ENCODE measurements at regions not wholly inside any gene's neighbourhood (a gene's known extent, or its start where the extent isn't known, plus 50 kb on each side); places are given as distances from the start of the nearest gene placed in this dataset.

DNA sequence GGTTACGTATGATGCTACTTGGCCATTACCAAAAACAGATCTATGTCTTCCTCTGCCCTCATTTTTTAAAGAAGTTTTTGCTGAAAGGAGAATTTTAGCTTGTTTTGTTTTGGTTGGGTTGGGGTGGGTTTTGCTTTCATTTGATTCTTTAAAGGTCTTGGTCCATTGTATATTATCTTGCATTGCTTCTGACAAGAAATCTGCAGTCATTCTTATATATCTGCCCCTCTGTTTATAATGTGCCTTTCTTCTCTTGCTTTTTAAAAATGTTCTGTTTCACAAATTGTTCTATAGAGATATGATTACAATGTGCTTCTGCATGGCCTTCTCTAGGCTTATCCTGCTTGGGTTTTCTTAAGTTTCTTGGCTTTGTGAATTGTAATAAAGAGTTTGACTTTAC lies 660.6 kb downstream of the RNF144A start:
- Histone ChIP-seq H3K4me3 (ENCODE audit: low read length) (no peak overlapping the region), H3K27me3 (ENCODE audit: control insufficient read depth, insufficient read depth, low read length) (no peaks in the 10 kb centered on the region), H3K36me3 (ENCODE audit: control insufficient read depth, insufficient read depth, low read length) (no peaks in the 10 kb centered on the region), H3K27ac (ENCODE audit: low read length) (no peak overlapping the region), H3K9me3 (ENCODE audit: control insufficient read depth, low read depth, low read length) (peaks cover 11% of the 10 kb centered on the region), H3K4me1 (ENCODE audit: control insufficient read depth, insufficient read depth, low read length) (no peaks in the 10 kb centered on the region)
- WGBS (ENCODE audit: insufficient coverage, low lambda C conversion rate): no CpG with 5 or more reads among the region's 1 CpG
- no peak for DNase-seq

DNA sequence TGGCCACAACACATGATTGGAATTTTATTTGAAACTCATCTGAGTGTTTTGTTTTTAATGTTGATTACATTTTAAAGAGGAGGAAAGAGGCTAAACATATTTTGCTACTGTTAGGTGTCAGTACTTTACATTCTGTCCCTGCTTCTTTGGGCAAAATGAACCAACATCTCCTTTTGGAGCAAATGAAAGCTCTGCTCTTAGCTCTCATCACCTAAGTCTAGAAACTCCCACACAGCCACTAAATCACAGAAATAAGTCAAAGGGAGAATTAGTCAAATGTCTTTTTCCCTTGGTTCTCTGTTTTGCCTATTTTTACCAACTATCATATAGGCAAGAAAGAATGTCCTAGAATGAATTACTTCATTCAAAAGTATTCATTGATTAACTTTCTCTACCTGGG lies 666.8 kb downstream of the RNF144A start:
- H3K4me1 ChIP-seq (ENCODE audit: control insufficient read depth, insufficient read depth, low read length): no peaks in the 10 kb centered on the region
- DNase-seq: no peak
- no peaks in the 10 kb centered on the region for H3K36me3 ChIP-seq (ENCODE audit: control insufficient read depth, insufficient read depth, low read length)
- H3K9me3 ChIP-seq (ENCODE audit: control insufficient read depth, low read depth, low read length): peaks cover 2% of the 10 kb centered on the region
- no peak overlapping the region for H3K4me3 ChIP-seq (ENCODE audit: low read length)
- no peak overlapping the region for H3K27ac ChIP-seq (ENCODE audit: low read length)
- H3K27me3 ChIP-seq (ENCODE audit: control insufficient read depth, insufficient read depth, low read length): no peaks in the 10 kb centered on the region

DNA sequence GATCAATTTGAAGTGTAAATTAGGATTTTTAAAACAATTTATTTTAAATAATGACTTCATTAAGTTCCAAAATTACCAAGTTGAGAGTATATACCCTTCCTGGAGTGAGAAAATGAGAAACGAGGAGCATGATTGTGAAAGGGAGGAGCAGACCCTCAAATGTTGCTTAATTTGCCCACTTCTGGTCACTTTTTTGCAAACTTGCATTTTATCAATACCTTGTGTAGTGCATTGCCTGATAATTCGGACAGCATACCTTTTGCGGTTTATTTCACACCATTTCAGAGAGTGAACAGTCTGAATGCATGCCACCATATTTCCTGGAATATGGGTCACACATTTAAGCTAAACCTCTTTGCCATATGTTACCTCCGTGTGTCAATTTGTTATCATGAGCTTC lies 669.7 kb downstream of the RNF144A start:
- no peaks in the 10 kb centered on the region for H3K27me3 ChIP-seq (ENCODE audit: control insufficient read depth, insufficient read depth, low read length)
- WGBS (ENCODE audit: insufficient coverage, low lambda C conversion rate): 90% methylated on average over 1 of the region's 4 CpGs
- peaks cover 2% of the 10 kb centered on the region for H3K9me3 ChIP-seq (ENCODE audit: control insufficient read depth, low read depth, low read length)
- no peaks in the 10 kb centered on the region for H3K4me1 ChIP-seq (ENCODE audit: control insufficient read depth, insufficient read depth, low read length)
- H3K4me3 ChIP-seq (ENCODE audit: low read length): no peak overlapping the region
- no peak overlapping the region for H3K27ac ChIP-seq (ENCODE audit: low read length)
- no peaks in the 10 kb centered on the region for H3K36me3 ChIP-seq (ENCODE audit: control insufficient read depth, insufficient read depth, low read length)
- DNase-seq: no peak

DNA sequence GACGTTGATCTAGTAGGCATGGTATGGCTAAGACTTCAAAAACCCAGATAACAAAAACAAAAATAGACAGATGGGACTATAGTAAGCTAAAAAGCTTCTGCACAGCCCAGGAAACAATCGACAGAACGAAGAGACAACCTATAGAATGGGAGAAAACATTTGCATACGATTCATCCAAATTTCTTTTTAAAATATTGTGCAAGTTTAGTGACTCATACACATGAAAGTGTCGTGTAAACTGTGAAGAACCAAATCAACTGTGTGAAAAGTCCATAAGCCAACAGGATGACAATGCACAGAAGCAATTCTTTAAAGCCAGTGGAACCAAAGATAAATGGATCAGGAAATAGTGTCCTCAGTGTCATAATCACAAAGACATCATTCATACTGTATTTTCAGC lies 671.1 kb downstream of the RNF144A start:
- 100% methylated on average over 3 of the region's 5 CpGs for WGBS (ENCODE audit: insufficient coverage, low lambda C conversion rate)
- no peak for DNase-seq
- no peaks in the 10 kb centered on the region for H3K27me3 ChIP-seq (ENCODE audit: control insufficient read depth, insufficient read depth, low read length)
- no peaks in the 10 kb centered on the region for H3K36me3 ChIP-seq (ENCODE audit: control insufficient read depth, insufficient read depth, low read length)
- H3K9me3 ChIP-seq (ENCODE audit: control insufficient read depth, low read depth, low read length): no peaks in the 10 kb centered on the region
- no peak overlapping the region for H3K27ac ChIP-seq (ENCODE audit: low read length)
- H3K4me1 ChIP-seq (ENCODE audit: control insufficient read depth, insufficient read depth, low read length): no peaks in the 10 kb centered on the region
- H3K4me3 ChIP-seq (ENCODE audit: low read length): no peak overlapping the region

DNA sequence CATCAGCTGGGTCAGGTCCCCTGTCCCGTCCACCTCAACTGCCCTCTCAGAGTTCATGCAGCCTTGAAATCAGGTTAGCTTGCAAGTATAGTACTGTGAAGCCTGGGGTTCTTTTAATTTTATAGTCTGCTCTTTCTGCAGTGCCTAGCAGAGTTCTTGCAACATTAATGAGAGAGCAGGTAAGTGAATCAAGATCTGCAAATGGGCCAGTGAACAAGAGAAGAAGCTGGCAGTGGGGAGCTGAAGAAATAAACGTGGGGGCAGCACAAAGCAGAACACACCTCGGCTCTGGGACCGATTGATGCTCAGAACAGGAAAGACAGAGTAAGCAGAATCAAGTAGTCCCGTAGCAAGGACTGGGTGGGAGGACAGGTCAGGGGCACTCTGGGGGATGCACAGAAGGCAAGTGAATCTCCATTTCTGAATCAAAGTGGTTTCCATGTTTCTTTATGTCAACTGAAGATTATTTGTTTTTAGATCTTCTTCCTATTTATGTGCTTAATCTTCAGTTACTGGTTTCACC lies 675.5 kb downstream of the RNF144A start:
- Histone ChIP-seq H3K4me3 (ENCODE audit: low read length) (no peak overlapping the region), H3K4me1 (ENCODE audit: control insufficient read depth, insufficient read depth, low read length) (no peaks in the 10 kb centered on the region), H3K27ac (ENCODE audit: low read length) (no peak overlapping the region), H3K36me3 (ENCODE audit: control insufficient read depth, insufficient read depth, low read length) (no peaks in the 10 kb centered on the region), H3K9me3 (ENCODE audit: control insufficient read depth, low read depth, low read length) (no peaks in the 10 kb centered on the region), H3K27me3 (ENCODE audit: control insufficient read depth, insufficient read depth, low read length) (no peaks in the 10 kb centered on the region)
- WGBS (ENCODE audit: insufficient coverage, low lambda C conversion rate): no CpG with 5 or more reads among the region's 5 CpGs
- DNase-seq: no peak

DNA sequence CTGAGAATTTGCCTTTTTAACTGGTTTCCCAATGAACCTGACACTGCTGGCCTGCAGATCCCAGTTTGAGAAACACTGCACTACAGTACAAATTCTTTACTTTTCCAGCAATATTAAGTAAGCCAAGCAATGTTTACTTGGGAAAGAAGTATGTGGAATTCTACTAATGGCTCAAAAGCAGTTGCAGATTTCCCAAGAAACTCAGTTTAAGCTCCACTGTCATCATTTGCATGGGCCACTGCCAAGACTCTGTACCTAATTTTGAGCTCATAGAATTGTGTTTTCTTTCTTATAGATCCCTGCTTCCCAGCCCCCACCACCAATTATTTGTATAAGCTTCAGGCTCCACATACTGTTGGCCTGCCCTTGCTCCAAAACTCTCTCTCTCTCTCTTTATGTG lies 676.1 kb downstream of the RNF144A start:
- no peak for DNase-seq

DNA sequence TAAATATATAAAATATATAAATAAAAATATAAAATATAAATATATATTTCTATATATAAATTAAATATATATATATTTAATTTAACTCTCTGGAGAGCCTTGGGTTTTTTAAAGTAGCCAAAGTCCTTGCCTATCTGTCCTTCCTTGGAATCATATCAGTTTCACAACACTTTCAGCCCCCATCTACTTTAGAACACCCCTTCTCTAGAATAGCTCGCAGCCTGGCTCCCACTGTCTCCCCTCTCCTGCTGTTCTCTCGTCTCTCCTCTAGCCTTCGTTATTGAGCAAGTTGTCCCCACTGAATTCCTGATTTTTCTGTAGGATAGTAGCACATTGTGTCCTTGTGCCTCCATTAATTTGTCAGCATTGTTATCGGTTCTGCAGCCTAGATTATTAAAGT lies 677.0 kb downstream of the RNF144A start:
- no peak overlapping the region for H3K4me3 ChIP-seq (ENCODE audit: low read length)
- WGBS (ENCODE audit: insufficient coverage, low lambda C conversion rate): 100% methylated on average over 1 of the region's 4 CpGs
- H3K9me3 ChIP-seq (ENCODE audit: control insufficient read depth, low read depth, low read length): no peaks in the 10 kb centered on the region
- no peaks in the 10 kb centered on the region for H3K36me3 ChIP-seq (ENCODE audit: control insufficient read depth, insufficient read depth, low read length)
- H3K4me1 ChIP-seq (ENCODE audit: control insufficient read depth, insufficient read depth, low read length): no peaks in the 10 kb centered on the region
- H3K27me3 ChIP-seq (ENCODE audit: control insufficient read depth, insufficient read depth, low read length): no peaks in the 10 kb centered on the region
- no peak overlapping the region for H3K27ac ChIP-seq (ENCODE audit: low read length)
- no peak for DNase-seq

More for the DNA sequence above, 676.1 kb downstream of the RNF144A start:
- Histone ChIP-seq H3K36me3 (ENCODE audit: control insufficient read depth, insufficient read depth, low read length) (no peaks in the 10 kb centered on the region), H3K27ac (ENCODE audit: low read length) (no peak overlapping the region), H3K9me3 (ENCODE audit: control insufficient read depth, low read depth, low read length) (no peaks in the 10 kb centered on the region), H3K27me3 (ENCODE audit: control insufficient read depth, insufficient read depth, low read length) (no peaks in the 10 kb centered on the region), H3K4me1 (ENCODE audit: control insufficient read depth, insufficient read depth, low read length) (no peaks in the 10 kb centered on the region), H3K4me3 (ENCODE audit: low read length) (no peak overlapping the region)

DNA sequence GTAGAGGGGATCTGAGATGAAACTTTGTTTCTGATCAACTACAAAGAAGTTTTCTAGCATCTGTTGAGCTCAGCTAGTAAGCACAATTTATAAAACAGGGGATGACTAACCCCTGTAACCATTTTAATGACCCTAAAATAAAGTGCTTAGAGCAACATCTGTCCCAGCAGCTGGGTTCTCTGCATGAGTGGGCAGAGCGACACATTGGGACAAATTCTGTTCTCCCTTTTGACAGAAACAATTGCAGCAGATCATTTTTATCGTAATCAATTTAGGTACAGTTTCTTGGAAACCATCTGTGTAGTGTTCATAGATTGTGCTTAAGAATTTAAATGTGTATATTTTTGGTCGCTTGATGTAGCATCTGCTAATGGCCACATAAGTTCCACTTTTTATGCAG lies 678.0 kb downstream of the RNF144A start:
- 93% methylated on average over 2 of the region's 3 CpGs for WGBS (ENCODE audit: insufficient coverage, low lambda C conversion rate)
- Histone ChIP-seq H3K4me3 (ENCODE audit: low read length) (no peak overlapping the region), H3K4me1 (ENCODE audit: control insufficient read depth, insufficient read depth, low read length) (no peaks in the 10 kb centered on the region), H3K27me3 (ENCODE audit: control insufficient read depth, insufficient read depth, low read length) (no peaks in the 10 kb centered on the region), H3K27ac (ENCODE audit: low read length) (no peak overlapping the region), H3K9me3 (ENCODE audit: control insufficient read depth, low read depth, low read length) (no peaks in the 10 kb centered on the region), H3K36me3 (ENCODE audit: control insufficient read depth, insufficient read depth, low read length) (no peaks in the 10 kb centered on the region)
- DNase-seq: no peak

DNA sequence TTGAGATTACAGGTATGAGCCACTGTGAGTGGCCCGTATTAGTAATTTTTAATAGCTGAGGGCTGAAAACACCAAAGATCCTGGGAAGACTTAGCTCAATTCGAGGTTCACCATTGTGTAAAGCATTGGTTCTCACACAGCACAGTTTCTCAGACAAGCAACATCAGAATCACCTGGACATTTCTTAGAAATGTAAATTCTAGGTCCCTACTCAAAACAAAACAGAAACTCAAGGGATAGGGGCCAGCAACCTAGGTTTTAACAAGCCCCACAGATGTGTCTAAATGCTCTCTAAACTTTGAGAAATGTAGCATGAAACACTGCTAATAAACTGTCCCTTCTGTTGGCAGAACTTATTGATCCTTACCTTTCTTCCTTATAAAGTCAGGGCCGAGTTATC lies 681.2 kb downstream of the RNF144A start:
- Histone ChIP-seq H3K9me3 (ENCODE audit: control insufficient read depth, low read depth, low read length) (no peaks in the 10 kb centered on the region), H3K27me3 (ENCODE audit: control insufficient read depth, insufficient read depth, low read length) (no peaks in the 10 kb centered on the region), H3K36me3 (ENCODE audit: control insufficient read depth, insufficient read depth, low read length) (no peaks in the 10 kb centered on the region), H3K4me3 (ENCODE audit: low read length) (no peak overlapping the region), H3K4me1 (ENCODE audit: control insufficient read depth, insufficient read depth, low read length) (no peaks in the 10 kb centered on the region), H3K27ac (ENCODE audit: low read length) (no peak overlapping the region)
- WGBS (ENCODE audit: insufficient coverage, low lambda C conversion rate): no CpG with 5 or more reads among the region's 3 CpGs
- no peak for DNase-seq

DNA sequence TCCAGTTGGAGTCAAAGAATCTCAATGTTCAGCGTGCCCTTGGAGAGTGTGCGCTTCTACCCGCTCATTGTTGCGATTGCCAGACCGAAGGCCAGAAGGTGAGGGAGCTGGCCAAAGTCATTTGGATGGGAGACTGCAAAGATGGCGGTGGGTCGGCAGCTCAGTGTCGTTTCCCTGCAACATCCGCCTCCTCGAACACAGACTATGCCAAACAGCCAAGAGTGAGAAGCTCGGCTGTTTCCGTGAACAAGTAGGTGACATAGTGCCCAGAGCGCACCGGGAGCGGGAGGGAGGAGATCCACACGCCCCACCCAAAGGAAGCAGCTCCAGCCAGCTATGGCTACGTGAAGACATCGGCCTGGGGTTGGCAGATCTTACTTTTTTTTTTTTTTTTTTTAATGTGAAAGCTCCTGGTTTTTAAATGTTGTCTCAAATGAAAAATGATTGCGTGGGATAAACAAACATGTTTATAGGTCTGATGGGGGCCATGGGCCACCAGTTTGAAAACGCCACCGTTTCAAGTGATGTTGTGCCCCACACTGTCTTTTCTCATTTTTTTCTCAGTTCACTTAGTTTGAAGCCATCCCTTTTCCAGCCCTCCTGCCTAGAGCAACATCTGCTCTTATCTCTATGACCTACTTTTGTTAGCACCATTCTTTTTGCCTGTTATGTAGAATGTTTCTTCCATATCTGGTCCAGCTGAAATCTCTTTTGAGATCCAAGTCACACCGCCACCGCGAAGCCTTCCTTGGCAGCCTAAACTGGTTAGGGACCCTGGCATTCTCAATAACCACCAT lies 682.4 kb downstream of the RNF144A start:
- WGBS (ENCODE audit: insufficient coverage, low lambda C conversion rate): 95% methylated on average over 4 of the region's 24 CpGs

DNA sequence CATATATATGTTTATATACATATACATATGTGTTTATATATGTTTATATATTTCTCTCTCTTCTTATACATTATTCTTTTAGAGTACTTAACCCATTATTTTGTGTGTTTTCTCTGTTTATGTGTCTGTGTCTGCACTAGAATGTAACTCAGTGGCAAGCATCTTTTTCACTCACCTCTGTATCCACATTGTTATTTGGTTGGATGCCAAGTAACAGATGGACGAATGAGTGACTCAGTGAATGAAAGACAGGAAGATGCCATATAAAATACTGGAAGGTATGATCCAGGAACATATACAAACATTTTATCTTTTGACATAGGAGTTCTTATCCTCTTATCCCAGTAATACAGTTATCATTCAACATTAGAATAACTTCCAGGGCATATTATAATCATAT lies 684.8 kb downstream of the RNF144A start:
- H3K27me3 ChIP-seq (ENCODE audit: control insufficient read depth, insufficient read depth, low read length): no peaks in the 10 kb centered on the region
- H3K4me3 ChIP-seq (ENCODE audit: low read length): no peak overlapping the region
- no peaks in the 10 kb centered on the region for H3K36me3 ChIP-seq (ENCODE audit: control insufficient read depth, insufficient read depth, low read length)
- no peak for DNase-seq
- H3K4me1 ChIP-seq (ENCODE audit: control insufficient read depth, insufficient read depth, low read length): no peaks in the 10 kb centered on the region
- 100% methylated on average over 1 of the region's 1 CpG for WGBS (ENCODE audit: insufficient coverage, low lambda C conversion rate)
- no peak overlapping the region for H3K27ac ChIP-seq (ENCODE audit: low read length)
- H3K9me3 ChIP-seq (ENCODE audit: control insufficient read depth, low read depth, low read length): no peaks in the 10 kb centered on the region

More for the DNA sequence above, 682.4 kb downstream of the RNF144A start:
- Histone ChIP-seq H3K4me1 (ENCODE audit: control insufficient read depth, insufficient read depth, low read length) (no peaks in the 10 kb centered on the region), H3K27ac (ENCODE audit: low read length) (no peak overlapping the region), H3K9me3 (ENCODE audit: control insufficient read depth, low read depth, low read length) (no peaks in the 10 kb centered on the region), H3K27me3 (ENCODE audit: control insufficient read depth, insufficient read depth, low read length) (no peaks in the 10 kb centered on the region), H3K4me3 (ENCODE audit: low read length) (no peak overlapping the region), H3K36me3 (ENCODE audit: control insufficient read depth, insufficient read depth, low read length) (no peaks in the 10 kb centered on the region)
- no peak for DNase-seq
